ENCODE measurements at regions not wholly inside any gene's neighbourhood (a gene's known extent, or its start where the extent isn't known, plus 50 kb on each side); places are given as distances from the start of the nearest gene placed in this dataset.
"Not testable (repeated sequence)": the region's sequence is repeated elsewhere in the genome, so short reads cannot be mapped to it uniquely, and the experiment has no call there.

- not testable (repeated sequence) for TF ChIP-seq NFXL1 (IDR thresholded peaks at IDR 0.05; ENCODE audit: borderline replicate concordance); NFIC (IDR thresholded peaks at IDR 0.05; ENCODE audit: low read depth, low read length); BHLHE40 (IDR thresholded peaks at IDR 0.05; ENCODE audit: borderline replicate concordance in 1 of 2, low read depth in 2 of 2, low read length in 1 of 2); SRF (IDR thresholded peaks at IDR 0.05; ENCODE audit: low read depth in 2 of 2, low read length in 2 of 2); MYC (IDR thresholded peaks at IDR 0.05; ENCODE audit: insufficient read depth, insufficient read length, insufficient replicate concordance, low read length, severe bottlenecking); NFYA (IDR thresholded peaks at IDR 0.05; ENCODE audit: borderline replicate concordance, low read depth, low read length); POLR2A (IDR thresholded peaks at IDR 0.05; ENCODE audit: low read depth, low read length); TAF1 (IDR thresholded peaks at IDR 0.05; ENCODE audit: borderline replicate concordance, low read depth, low read length); CEBPB (IDR thresholded peaks at IDR 0.05; ENCODE audit: borderline replicate concordance in 1 of 2, low read depth in 2 of 2, low read length in 2 of 2)
- TF ChIP-seq, protein P1, sequence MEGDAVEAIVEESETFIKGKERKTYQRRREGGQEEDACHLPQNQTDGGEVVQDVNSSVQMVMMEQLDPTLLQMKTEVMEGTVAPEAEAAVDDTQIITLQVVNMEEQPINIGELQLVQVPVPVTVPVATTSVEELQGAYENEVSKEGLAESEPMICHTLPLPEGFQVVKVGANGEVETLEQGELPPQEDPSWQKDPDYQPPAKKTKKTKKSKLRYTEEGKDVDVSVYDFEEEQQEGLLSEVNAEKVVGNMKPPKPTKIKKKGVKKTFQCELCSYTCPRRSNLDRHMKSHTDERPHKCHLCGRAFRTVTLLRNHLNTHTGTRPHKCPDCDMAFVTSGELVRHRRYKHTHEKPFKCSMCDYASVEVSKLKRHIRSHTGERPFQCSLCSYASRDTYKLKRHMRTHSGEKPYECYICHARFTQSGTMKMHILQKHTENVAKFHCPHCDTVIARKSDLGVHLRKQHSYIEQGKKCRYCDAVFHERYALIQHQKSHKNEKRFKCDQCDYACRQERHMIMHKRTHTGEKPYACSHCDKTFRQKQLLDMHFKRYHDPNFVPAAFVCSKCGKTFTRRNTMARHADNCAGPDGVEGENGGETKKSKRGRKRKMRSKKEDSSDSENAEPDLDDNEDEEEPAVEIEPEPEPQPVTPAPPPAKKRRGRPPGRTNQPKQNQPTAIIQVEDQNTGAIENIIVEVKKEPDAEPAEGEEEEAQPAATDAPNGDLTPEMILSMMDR (IDR thresholded peaks at IDR 0.05 in 2 of 3, conservative IDR thresholded peaks at IDR 0.05 in 1 of 3; ENCODE audit: control insufficient read depth in 2 of 3, extremely low read depth in 1 of 3, insufficient read depth in 1 of 3, low read depth in 3 of 3, low read length in 3 of 3), result not testable (repeated sequence)
- TF ChIP-seq, protein P2, sequence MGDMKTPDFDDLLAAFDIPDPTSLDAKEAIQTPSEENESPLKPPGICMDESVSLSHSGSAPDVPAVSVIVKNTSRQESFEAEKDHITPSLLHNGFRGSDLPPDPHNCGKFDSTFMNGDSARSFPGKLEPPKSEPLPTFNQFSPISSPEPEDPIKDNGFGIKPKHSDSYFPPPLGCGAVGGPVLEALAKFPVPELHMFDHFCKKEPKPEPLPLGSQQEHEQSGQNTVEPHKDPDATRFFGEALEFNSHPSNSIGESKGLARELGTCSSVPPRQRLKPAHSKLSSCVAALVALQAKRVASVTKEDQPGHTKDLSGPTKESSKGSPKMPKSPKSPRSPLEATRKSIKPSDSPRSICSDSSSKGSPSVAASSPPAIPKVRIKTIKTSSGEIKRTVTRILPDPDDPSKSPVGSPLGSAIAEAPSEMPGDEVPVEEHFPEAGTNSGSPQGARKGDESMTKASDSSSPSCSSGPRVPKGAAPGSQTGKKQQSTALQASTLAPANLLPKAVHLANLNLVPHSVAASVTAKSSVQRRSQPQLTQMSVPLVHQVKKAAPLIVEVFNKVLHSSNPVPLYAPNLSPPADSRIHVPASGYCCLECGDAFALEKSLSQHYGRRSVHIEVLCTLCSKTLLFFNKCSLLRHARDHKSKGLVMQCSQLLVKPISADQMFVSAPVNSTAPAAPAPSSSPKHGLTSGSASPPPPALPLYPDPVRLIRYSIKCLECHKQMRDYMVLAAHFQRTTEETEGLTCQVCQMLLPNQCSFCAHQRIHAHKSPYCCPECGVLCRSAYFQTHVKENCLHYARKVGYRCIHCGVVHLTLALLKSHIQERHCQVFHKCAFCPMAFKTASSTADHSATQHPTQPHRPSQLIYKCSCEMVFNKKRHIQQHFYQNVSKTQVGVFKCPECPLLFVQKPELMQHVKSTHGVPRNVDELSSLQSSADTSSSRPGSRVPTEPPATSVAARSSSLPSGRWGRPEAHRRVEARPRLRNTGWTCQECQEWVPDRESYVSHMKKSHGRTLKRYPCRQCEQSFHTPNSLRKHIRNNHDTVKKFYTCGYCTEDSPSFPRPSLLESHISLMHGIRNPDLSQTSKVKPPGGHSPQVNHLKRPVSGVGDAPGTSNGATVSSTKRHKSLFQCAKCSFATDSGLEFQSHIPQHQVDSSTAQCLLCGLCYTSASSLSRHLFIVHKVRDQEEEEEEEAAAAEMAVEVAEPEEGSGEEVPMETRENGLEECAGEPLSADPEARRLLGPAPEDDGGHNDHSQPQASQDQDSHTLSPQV (IDR thresholded peaks at IDR 0.05), result not testable (repeated sequence)
These were observed 406.4 kb upstream of the CNTNAP5 start for GRCh38 chr2:123618642-123619041.
